HG02588 (cell line): ENCODE measurements at regions not wholly inside any gene's neighbourhood (a gene's known extent, or its start where the extent isn't known, plus 50 kb on each side); places are given as distances from the start of the nearest gene placed in this dataset.
"Not testable (repeated sequence)": the region's sequence is repeated elsewhere in the genome, so short reads cannot be mapped to it uniquely, and the experiment has no call there.

Experiments used
- ATAC-seq: cut with Tn5 transposase; IDR thresholded peaks from one replicate; pipeline ENCODE4 v1.9.1; 2021; ENCODE audit warnings: mild to moderate bottlenecking, moderate library complexity; ENCODE audit not compliant: unreplicated experiment

- no peak for ATAC-seq
Observed at GRCh38 chr4:104549736-104550135, 55.0 kb upstream of the CXXC4 start.

DNA sequence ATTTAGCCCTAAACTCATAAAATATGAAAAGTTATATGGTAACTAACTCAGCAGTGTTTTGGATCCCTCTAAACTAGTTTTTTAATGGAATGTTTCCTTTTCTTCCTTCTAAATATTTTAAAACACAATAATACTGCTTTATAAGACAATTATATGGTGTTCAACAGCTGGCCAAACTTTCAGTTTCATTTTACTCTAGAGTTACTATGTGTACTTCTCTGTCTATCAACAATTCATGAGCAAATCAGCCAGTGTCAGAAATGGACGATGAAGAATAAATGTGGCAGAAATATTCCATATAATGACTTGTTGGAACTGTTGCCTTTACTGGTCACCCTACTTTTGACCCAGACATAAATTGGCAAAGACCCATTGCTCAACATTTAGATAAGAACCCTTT, 64.8 kb upstream of the CXXC4 start:
- no peak for ATAC-seq

GRCh38 chr4:104571341-104571740, 76.6 kb upstream of the CXXC4 start:
- ATAC-seq: no peak

DNA sequence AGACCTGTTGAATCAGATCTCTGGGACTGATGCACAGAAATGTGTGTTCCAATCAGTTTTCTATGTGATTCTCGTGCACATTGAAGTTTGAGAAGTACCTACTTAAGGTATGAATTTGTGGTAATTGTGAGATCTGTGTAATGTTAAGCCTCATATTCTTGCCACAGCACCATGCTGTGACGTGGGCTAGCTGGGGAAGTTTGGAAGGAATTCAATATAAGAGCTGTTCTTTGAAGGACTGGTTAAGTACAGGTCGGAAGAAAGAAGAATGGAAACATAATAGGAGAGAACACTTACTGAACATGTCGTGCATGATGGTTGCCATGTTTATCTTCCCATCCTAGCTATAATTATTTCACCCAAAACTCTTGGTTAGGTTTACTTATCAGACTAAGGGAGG, 79.7 kb upstream of the CXXC4 start:
- ATAC-seq: no peak

DNA sequence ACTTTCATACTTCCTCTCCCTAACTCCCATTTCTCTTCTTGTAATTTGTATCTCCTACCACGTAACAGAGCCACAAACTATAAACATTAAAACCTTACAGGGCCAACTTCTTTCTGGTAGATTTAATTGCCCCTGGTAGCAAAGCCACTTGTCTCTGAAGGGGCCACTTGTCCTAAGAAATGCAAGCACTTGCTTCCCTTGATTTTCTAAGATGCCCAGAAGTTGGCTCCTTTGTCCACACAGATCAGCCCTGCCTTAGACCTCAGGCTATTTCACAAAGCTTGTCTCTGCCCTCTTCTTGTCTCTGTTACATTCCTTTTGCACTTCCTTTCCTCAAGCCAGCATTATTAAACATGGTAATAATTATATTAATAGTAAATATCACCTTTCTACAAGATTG, 80.6 kb upstream of the CXXC4 start:
- no peak for ATAC-seq

DNA sequence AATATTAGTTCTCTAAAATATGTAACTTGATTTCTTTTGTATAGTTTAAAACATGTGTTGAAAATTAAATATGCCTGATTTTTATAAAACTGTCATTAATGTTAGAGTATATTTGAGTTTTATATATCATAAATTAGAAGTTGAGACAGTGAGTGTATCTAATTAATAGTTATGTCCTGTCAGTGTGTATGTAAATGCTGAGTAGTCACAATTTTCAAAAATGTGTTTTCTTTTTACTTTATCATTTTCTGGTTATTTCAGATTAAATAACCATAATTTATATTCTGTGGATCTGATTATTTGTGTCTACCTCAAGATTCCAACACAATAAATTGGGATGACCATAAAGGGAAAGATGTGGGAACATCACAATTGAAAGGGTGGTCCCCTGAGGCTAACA, 82.7 kb upstream of the CXXC4 start:
- no peak for ATAC-seq

- ATAC-seq: not testable (repeated sequence)
Observed at GRCh38 chr4:104581476-104581875, 86.8 kb upstream of the CXXC4 start.

DNA sequence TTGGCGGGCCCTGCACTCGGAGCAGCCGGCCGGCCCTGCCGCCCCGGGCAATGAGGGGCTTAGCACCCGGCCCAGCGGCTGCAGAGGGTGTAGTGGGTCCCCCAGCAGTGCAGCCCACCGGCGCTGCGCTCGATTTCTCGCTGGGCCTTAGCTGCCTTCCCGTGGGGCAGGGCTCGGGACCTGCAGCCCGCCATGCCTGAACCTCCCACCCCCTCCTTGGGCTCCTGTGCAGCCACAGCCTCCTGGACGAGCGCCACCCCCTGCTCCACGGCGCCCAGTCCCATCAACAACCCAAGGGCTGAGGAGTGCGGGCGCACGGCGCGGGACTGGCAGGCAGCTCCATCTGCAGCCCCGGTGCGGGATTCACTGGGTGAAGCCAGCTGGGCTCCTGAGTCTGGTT, 87.4 kb upstream of the CXXC4 start:
- not testable (repeated sequence) for ATAC-seq

DNA sequence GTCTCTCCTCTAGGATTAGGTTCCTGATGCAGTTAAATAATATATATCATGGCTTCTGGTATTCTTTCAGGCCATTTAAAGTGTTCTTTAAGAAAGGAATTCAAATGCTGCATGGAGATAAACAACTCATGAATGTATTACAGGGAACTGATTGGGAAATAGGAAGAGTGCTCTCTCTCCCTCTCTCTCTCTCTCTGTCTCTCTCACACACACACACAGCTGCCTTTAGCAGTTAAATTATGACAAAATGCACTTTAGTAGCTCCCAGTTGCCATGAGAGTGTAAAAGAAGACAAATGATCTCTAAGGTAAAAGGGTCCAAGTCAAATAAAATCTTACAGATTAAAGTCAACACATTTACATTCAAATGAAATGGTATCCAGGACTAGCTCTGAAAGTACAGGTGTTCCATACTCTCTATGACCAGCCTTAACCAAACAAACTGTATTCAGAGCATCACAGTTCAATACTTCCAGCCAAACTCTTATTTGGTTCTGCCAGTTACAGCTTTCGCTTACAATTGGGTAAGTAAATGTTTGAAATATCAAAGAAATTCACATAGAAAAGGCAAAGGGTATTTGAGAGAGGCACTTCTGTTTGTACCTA, 94.7 kb upstream of the CXXC4 start:
- ATAC-seq: no peak

DNA sequence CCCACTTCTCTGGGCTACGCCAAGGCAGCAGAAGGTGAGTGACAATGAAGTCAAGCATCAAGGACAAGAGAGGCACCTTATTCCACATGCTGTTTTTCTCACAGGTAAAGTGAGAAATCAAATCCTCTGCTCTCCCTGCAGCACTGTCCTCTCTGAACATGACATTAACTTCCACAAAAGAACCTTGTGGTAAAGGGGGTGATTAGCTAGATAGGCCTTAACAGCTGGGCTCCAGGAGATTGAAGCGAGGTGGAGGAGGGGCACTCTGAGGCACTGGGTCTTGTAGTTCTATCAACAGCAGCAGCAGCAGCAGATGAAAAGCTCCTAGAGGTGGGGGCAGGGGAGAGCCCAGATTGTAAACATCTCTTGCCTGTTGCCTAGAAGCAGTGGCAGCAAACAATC, 96.8 kb upstream of the CXXC4 start:
- ATAC-seq: no peak

DNA sequence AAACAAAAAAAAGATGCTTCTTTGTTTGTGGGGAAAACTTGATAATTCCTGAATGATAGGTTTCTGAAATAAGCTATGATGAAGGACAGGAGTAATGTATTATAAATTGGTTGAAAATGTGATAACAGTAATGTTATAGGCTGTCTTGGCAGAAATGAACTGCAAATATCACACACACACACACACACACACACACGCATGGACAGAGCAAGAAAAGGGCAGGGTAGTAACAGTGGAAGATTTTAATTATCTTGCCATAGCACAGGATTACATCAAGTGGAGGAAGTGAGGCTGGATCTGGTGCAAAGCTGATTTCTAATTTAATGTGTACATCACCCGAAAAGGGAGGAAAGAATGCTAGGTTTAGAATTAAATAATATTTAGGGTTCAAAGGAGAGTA, 97.5 kb upstream of the CXXC4 start:
- no peak for ATAC-seq

- ATAC-seq: no peak
Observed at GRCh38 chr4:104593019-104593418, 98.3 kb upstream of the CXXC4 start.

GRCh38 chr4:104596189-104596588, 101.5 kb upstream of the CXXC4 start:
- ATAC-seq: no peak

GRCh38 chr4:104615496-104615895, 120.8 kb upstream of the CXXC4 start:
- no peak for ATAC-seq

GRCh38 chr4:104615926-104616325, 121.2 kb upstream of the CXXC4 start:
- no peak for ATAC-seq

GRCh38 chr4:104616401-104616820, 121.7 kb upstream of the CXXC4 start:
- ATAC-seq: no peak

GRCh38 chr4:104625706-104626105, 131.0 kb upstream of the CXXC4 start:
- ATAC-seq: no peak

- ATAC-seq: no peak
Observed at GRCh38 chr4:104629601-104630000, 134.9 kb upstream of the CXXC4 start.

DNA sequence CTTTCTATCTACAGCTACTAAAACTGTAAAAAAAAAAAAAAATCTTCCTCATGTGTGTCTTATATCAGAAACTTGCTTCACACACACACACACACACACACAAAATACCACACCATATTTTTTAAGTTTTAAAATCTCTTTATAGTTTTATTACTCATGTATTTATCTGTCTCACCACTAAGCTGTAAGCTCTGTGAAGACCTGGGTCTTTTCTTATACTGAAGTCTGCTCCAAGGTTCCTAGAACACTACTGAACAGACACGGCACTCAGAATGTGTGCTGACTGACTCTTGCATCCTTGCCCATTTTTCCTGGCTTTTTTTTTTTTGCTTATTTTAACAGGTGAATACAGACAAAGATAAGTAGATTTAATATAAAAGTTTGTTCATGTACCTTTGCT, 135.6 kb upstream of the CXXC4 start:
- ATAC-seq: no peak

- no peak for ATAC-seq
Observed at GRCh38 chr4:104631000-104631399, 136.3 kb upstream of the CXXC4 start.

DNA sequence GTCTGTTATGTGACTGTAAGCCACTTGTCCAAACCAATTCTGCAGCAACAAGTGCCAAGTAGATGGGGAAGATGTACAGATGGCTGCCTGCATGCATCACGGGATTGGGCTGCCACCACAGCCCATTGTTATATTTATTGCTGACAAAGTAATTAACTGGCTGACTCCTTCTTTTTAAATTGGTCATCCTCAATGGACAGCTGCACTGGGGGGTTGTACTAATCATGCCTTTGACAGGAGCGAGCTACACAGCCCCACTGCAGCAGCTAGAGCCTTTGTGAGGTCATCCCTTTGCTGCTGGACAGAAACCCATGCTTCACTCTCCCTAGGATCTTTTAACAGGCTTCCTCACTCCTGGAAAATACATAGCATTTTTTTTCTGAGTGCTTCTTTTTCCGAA, 146.7 kb upstream of the CXXC4 start:
- no peak for ATAC-seq

- ATAC-seq: no peak
Observed at GRCh38 chr4:104642521-104642920, 147.8 kb upstream of the CXXC4 start.

DNA sequence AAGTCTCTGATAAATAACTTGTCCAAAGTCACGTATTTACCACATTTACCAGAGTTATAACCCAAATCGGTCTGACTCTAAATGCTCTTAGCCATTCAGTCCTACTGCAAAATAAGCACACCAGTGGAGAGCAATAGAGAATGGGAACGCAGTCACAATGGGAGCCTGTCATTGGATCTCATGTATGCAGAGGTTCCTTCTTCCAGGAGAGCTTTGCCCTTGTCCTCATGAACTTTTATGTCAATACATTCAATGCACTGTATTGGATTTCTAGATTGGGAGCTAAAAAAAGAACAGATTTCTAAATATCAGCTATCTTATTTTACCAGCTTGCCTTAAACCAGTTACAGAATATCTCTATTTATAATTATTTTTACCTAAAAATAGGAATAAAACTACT, 149.1 kb upstream of the CXXC4 start:
- ATAC-seq: no peak

DNA sequence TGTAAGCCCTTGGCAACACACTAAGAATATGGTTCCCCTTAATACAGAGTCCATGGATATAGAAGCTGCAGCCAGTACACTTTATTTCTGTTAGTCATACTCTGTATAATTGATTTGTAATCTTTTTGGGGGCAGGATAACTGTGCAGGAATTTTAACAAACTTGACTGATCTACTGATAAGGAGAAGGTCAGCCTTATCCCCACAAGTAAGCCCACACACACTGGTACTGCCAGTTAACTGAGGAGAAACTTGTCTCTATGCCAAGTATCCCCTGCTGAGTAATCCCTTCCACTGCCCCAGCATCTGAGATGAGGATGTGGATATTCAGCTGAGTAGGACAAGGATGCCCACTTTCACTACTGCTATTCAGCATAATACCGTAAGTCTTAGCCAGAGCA, 154.9 kb upstream of the CXXC4 start:
- ATAC-seq: no peak
